GM21515 (cell line): ENCODE measurements at regions not wholly inside any gene's neighbourhood (a gene's known extent, or its start where the extent isn't known, plus 50 kb on each side); places are given as distances from the start of the nearest gene placed in this dataset.

Experiments used
- ATAC-seq: cut with Tn5 transposase; IDR thresholded peaks from one replicate; pipeline ENCODE4 v1.9.1; 2021; ENCODE audit not compliant: unreplicated experiment

DNA sequence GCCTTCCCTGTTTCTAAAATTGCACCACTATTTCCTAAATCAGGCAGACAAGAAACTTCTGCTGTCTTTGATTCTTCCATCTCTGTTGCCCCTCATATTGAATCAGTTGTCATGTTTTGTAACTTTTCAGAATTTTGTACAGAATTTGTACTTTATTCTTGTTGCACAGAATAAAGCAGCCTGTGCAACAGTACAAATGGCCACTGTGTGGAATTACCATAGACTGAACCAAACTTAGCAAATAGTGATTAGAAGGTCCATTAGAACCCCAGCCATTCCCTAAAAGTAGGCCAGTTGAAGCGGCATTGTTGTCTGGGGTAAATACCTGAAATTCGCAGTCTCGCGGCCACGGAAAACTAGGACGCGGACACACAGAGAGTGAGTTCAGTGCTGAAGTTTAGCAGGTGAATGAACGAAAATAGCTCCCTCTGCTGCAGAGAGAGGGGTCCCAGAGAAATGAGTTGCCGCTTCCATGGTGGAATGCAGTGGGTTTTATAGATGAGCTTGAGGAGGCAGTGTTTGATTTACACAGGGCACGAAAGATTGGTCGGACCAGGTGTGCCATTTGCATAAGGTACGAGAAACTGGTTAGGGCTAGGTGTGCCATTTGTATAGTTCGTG, 71.8 kb downstream of the C4orf33 start:
- ATAC-seq = no peak

- no peak for ATAC-seq
These were observed 76.2 kb downstream of the C4orf33 start for GRCh38 chr4:129172181-129172580.

GRCh38 chr4:129176864-129177263, 80.9 kb downstream of the C4orf33 start:
- ATAC-seq = no peak

DNA sequence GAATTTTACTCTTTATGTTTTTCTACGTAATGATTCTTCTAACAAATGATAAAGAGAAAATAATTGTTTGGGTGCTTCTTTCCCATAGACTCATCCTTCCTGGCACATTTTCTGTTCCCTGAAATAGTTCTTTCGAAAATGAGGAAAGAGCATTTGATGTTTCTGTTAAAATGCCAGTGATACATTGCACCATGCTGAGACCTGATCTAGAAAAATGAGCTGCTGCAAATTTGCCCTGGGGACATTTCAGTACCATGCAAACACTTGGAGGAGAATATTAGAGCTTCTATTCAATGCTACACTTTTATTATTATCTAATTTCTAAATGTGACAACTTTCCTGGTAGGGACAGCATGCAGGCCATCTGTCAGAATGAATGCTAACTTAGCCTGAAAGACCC, 83.3 kb downstream of the C4orf33 start:
- ATAC-seq = no peak

- no peak for ATAC-seq
These were observed 93.7 kb downstream of the C4orf33 start for GRCh38 chr4:129189630-129190029.

GRCh38 chr4:129193357-129194100, 97.6 kb downstream of the C4orf33 start:
- ATAC-seq = no peak

DNA sequence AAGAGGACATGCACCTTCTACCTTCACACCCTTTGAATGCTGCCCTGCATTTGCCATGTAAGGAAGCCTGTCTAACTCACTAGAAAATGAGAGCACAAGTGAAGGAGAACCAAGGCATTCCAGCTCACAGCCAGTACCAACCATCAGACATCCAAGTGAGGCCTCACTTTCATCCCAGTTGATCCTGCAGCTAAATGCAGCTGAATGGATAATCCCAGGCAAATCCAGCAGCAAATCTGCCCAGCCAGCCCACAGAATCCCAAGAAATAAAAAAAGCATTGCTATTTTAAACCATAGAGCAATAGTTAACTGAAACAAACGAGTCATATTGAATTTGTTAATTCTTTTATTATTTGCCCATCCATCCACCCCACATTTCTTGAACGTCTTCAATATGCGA, 112.5 kb downstream of the C4orf33 start:
- ATAC-seq = no peak

DNA sequence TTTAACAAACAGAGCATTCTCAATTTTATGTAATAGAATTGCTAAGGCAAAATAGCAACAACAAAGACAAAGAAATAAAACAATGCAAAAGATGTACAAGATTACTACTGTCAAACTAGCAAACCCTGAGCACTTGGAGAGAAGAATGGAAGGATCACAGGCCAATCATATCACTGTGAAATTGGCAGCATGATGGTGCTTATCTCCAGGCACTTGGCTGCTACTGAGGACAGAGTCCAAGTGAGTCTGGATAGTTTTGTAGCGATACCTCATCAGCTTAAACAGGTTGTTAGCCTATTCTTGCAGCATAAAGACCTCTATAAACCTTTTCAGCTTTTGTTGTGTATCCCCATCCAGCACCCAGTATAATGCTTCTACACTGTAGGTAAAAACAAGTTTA, 117.7 kb downstream of the C4orf33 start:
- no peak for ATAC-seq

DNA sequence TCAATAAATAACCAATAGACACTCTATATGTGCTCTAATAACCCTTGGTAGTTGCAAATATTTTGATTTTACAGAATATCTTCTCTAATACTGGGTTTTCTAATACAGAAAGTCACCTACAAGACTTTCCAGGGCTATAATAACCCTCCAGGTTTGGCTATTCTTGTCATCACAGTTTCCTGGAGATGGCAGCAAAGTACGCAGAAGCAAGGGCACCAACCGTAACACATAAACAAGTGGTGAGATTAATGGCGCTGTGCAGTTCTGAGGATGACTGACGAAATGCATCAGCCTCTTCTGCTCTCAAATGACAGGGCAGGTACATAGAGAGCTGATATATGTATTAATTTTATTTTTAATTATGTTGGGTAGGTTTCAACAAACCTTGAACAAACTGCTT, 122.4 kb downstream of the C4orf33 start:
- no peak for ATAC-seq

DNA sequence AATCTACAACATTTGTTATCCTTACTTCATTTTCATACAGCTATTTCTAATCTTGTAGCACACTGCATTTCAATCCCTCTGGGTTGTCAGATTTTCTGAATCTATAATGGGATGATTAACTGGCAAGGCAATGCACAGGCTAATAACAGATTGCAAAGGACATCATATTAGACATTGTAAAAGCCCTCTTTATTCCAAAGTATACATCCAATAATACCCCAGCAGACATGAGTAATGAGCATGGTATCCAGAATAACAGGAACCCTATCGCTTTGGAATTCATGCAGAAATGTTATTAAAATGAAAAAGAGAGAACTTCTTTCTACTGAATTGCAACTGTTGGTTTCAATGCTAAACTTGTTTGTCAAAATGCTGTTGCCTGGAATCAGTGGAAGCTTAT, 122.9 kb downstream of the C4orf33 start:
- no peak for ATAC-seq

- ATAC-seq = no peak
These were observed 124.3 kb downstream of the C4orf33 start for GRCh38 chr4:129220254-129220653.

GRCh38 chr4:129223945-129224344, 128.0 kb downstream of the C4orf33 start:
- no peak for ATAC-seq

GRCh38 chr4:129230846-129231245, 134.9 kb downstream of the C4orf33 start:
- ATAC-seq = no peak

DNA sequence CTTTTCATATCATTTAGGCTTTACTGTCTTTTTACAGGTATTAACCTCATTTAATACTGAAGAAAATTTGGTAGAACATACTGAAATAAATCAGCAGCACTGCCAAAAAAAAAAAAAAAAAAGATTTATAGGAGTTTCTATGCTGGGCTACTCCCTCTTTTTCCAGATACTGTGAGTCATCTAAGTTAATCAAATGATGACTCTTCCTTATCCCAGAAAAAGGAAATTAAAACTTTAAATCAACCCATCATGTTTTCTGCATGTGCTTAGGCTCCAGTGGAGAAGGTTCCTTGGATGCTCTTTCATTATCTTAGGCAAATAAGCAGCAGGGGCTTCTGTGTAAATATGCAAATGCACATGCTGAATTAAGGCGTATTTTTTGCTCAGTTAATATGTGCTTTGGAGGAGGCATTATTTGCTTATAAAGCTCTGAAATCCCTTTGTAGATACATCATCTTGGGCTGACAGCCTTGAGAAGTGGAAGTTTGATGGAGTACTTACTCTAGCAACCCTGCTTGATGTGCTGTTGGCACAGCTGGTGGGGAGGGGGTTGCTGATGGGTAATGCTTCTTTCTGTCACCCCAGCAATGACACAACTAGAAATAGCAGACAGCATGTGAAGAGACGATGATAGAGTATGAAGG, 136.1 kb downstream of the C4orf33 start:
- no peak for ATAC-seq

GRCh38 chr4:129232589-129233337, 136.8 kb downstream of the C4orf33 start:
- no peak for ATAC-seq

DNA sequence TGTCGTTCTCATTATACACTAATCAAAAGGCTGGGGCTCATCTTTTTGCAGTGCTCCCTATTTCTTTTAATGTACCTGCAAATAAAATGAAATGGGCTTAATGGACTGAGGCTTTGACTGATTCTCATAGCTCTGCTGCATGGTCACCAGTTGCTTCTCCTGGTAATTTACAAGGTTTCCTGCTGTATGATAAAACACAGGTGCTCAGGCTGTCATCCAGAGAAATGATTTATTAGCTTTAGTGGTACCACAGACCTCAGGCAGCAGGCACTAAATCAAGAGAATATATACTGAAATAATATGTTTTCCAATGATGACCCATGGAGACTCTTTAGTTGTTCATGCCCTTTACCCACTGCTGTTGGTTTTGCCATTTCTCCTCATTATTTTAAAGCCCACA, 137.7 kb downstream of the C4orf33 start:
- ATAC-seq = no peak

DNA sequence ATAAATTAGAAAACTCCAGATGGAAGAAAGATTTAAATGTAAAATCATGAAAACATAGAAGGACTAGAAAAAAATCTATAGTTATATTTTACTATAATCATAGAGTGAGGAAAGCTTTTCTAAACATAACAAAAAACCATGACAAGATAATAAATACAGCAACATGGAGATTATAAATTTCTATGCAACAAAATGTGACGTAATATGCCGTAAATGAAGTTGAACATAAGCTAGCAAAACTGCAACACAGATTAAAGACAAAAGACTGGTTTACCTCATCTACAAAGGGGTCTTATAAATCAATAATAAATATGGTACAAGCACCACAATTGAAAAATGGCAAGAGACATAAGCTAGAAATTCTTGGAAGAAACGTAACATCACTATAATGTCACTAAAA, 140.4 kb downstream of the C4orf33 start:
- ATAC-seq = no peak

GRCh38 chr4:129239088-129239487, 143.1 kb downstream of the C4orf33 start:
- ATAC-seq = no peak

GRCh38 chr4:129240816-129241215, 144.9 kb downstream of the C4orf33 start:
- no peak for ATAC-seq

DNA sequence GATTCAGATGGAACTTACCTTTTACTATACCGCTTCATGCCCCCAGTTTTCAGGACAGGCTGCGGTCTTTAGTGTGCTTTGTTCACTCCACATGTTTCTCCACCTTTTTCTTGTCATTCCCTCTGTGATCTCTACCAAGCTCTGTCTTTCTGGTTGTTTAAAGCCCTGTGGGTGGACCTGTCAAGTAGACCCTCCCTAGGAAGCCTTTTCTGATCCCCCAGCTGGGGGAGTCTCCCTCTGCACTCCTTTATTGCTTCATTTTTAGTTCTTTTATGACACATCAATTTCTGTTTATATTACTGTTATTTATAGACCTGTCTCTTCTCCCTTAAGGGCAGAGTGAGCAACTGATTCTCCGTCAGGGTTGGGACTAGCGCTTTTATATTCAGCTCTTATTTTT, 150.2 kb downstream of the C4orf33 start:
- no peak for ATAC-seq

GRCh38 chr4:129246910-129247461, 151.0 kb downstream of the C4orf33 start:
- no peak for ATAC-seq
